ENCODE measurements at regions not wholly inside any gene's neighbourhood (a gene's known extent, or its start where the extent isn't known, plus 50 kb on each side); places are given as distances from the start of the nearest gene placed in this dataset.
"Not testable (repeated sequence)": the region's sequence is repeated elsewhere in the genome, so short reads cannot be mapped to it uniquely, and the experiment has no call there.

- DNase-seq (ENCODE audit: low spot score), result no peak
These were observed 745.0 kb upstream of the AMELY start for GRCh38 chrY:7656596-7656995.

GRCh38 chrY:7654985-7655384 lies 743.4 kb upstream of the AMELY start:
- DNase-seq (ENCODE audit: low spot score), result no peak

- not testable (repeated sequence) for DNase-seq (ENCODE audit: low spot score)
These were observed 738.3 kb upstream of the AMELY start for GRCh38 chrY:7649866-7650265.

Data from globus pallidus (tissue), 1 donor.